GM19455 (cell line): ENCODE measurements at regions not wholly inside any gene's neighbourhood (a gene's known extent, or its start where the extent isn't known, plus 50 kb on each side); places are given as distances from the start of the nearest gene placed in this dataset.
"Not testable (repeated sequence)": the region's sequence is repeated elsewhere in the genome, so short reads cannot be mapped to it uniquely, and the experiment has no call there.

Experiments used
- ATAC-seq: cut with Tn5 transposase; IDR thresholded peaks from one replicate; pipeline ENCODE4 v1.9.1; 2021; ENCODE audit not compliant: unreplicated experiment

- no peak for ATAC-seq
Observed at GRCh38 chr17:70687421-70687820, 518.1 kb downstream of the KCNJ2 start.

- ATAC-seq: no peak
Observed at GRCh38 chr17:70691150-70691549, 521.8 kb downstream of the KCNJ2 start.

GRCh38 chr17:70699408-70699807, 530.1 kb downstream of the KCNJ2 start:
- ATAC-seq: no peak

- ATAC-seq: no peak
Observed at GRCh38 chr17:70702683-70703255, 533.4 kb downstream of the KCNJ2 start.

GRCh38 chr17:70709596-70709995, 540.3 kb downstream of the KCNJ2 start:
- ATAC-seq: no peak

- ATAC-seq: no peak
Observed at GRCh38 chr17:70713694-70714093, 544.4 kb downstream of the KCNJ2 start.

GRCh38 chr17:70716551-70716950, 547.2 kb downstream of the KCNJ2 start:
- no peak for ATAC-seq

GRCh38 chr17:70717042-70717441, 547.7 kb downstream of the KCNJ2 start:
- ATAC-seq: no peak

GRCh38 chr17:70736375-70736957, 567.1 kb downstream of the KCNJ2 start:
- ATAC-seq: no peak

- ATAC-seq: no peak
Observed at GRCh38 chr17:70739065-70739464, 569.7 kb downstream of the KCNJ2 start.

GRCh38 chr17:70746574-70746973, 577.2 kb downstream of the KCNJ2 start:
- ATAC-seq: not testable (repeated sequence)

- no peak for ATAC-seq
Observed at GRCh38 chr17:70750983-70751382, 581.7 kb downstream of the KCNJ2 start.

GRCh38 chr17:70752461-70752860, 583.1 kb downstream of the KCNJ2 start:
- not testable (repeated sequence) for ATAC-seq

GRCh38 chr17:70752966-70753467, 583.7 kb downstream of the KCNJ2 start:
- no peak for ATAC-seq

GRCh38 chr17:70763018-70763417, 593.7 kb downstream of the KCNJ2 start:
- no peak for ATAC-seq

- no peak for ATAC-seq
Observed at GRCh38 chr17:70767102-70767701, 597.9 kb downstream of the KCNJ2 start.

GRCh38 chr17:70769956-70770355, 600.6 kb downstream of the KCNJ2 start:
- no peak for ATAC-seq

- ATAC-seq: no peak
Observed at GRCh38 chr17:70771804-70772386, 602.6 kb downstream of the KCNJ2 start.

GRCh38 chr17:70772761-70773160, 603.4 kb downstream of the KCNJ2 start:
- ATAC-seq: no peak

GRCh38 chr17:70773258-70773657, 603.9 kb downstream of the KCNJ2 start:
- ATAC-seq: no peak

GRCh38 chr17:70774339-70775117, 605.2 kb downstream of the KCNJ2 start:
- no peak for ATAC-seq
